Neural progenitor cell (in vitro differentiated cells): ENCODE measurements at regions not wholly inside any gene's neighbourhood (a gene's known extent, or its start where the extent isn't known, plus 50 kb on each side); places are given as distances from the start of the nearest gene placed in this dataset.
"Not testable (repeated sequence)": the region's sequence is repeated elsewhere in the genome, so short reads cannot be mapped to it uniquely, and the experiment has no call there.

Experiments
- CTCF ChIP-seq: fragments of 200-600 bp; sonication (generic); IDR thresholded peaks from 2 replicates; pipeline ENCODE4 v1.5.1; 2017; ENCODE audit warnings: antibody characterized with exemption, mild to moderate bottlenecking
- EZH2 ChIP-seq: fragments of 200-600 bp; sonication (generic); IDR thresholded peaks from 2 replicates; pipeline ENCODE4 v1.6.1; 2017; ENCODE audit warnings: antibody characterized with exemption, mild to moderate bottlenecking, moderate library complexity

GRCh38 chr5:97579977-97580376 is 396.9 kb upstream of the RIOK2 start:
- not testable (repeated sequence) for TF ChIP-seq CTCF, EZH2
